HG03064 (cell line): ENCODE measurements at regions not wholly inside any gene's neighbourhood (a gene's known extent, or its start where the extent isn't known, plus 50 kb on each side); places are given as distances from the start of the nearest gene placed in this dataset.
A peak's percentile ranks its signal among the peaks of the same experiment; 100 is the strongest.

ENCODE experiments used
- ATAC-seq: cut with Tn5 transposase; IDR thresholded peaks from one replicate; pipeline ENCODE4 v1.9.1; 2021; ENCODE audit warnings: low read depth; ENCODE audit not compliant: unreplicated experiment

DNA sequence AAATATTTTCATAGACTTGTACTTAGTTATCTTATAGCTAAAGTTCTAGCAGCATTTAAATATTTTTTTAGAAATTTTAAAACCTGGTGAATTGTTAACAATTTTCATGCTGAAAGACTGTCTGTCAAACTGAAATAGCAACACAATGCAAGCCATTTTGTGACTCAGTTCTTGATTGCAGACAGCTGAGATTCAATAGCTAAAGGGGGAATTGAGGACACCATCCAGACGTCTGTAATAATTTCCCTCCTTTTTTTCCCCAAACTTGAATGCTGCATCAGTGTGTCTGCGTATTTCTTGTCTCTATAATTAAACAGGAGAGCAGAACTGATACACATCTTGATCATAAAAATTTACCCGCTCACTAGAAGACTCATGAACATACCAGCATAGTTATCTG, 468.3 kb downstream of the GBE1 start:
- no peak for ATAC-seq

DNA sequence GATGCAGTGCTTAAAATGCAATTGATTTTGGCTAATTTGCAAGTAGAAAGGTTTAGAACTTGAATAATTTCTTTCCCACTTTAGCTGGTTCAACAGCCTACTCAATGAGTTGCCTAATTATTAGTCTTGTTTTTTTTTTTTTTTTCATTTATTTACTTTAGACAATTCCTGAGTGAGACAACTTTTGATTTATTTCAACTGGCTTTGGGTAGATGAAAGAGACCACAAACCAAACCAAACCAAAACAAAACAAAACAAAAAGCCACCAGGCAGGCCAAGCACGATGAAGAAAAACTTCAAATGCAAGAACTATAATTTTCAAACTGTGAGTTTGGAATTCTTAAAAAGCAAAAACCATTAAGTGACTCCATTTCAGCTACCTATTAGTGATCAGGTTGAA, 469.9 kb downstream of the GBE1 start:
- no peak for ATAC-seq

DNA sequence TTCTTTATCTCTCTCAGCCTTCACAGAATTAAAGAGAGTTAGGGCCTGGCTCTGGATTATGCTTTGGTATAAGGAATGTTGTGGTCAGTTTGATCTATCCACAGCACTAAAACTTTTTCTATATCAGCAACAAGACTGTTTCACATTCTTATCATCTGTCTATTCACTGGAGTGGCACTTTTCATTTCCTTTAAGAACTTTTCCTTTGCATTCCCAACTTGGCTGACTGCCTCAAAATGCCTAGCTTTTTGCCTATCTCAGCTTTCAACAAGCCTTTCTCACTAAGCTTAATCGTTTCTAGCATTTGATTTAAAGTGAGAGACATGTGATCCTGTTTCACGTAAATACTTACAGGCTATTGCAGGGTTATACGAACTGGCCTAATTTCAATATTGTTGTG, 471.8 kb downstream of the GBE1 start:
- no peak for ATAC-seq

DNA sequence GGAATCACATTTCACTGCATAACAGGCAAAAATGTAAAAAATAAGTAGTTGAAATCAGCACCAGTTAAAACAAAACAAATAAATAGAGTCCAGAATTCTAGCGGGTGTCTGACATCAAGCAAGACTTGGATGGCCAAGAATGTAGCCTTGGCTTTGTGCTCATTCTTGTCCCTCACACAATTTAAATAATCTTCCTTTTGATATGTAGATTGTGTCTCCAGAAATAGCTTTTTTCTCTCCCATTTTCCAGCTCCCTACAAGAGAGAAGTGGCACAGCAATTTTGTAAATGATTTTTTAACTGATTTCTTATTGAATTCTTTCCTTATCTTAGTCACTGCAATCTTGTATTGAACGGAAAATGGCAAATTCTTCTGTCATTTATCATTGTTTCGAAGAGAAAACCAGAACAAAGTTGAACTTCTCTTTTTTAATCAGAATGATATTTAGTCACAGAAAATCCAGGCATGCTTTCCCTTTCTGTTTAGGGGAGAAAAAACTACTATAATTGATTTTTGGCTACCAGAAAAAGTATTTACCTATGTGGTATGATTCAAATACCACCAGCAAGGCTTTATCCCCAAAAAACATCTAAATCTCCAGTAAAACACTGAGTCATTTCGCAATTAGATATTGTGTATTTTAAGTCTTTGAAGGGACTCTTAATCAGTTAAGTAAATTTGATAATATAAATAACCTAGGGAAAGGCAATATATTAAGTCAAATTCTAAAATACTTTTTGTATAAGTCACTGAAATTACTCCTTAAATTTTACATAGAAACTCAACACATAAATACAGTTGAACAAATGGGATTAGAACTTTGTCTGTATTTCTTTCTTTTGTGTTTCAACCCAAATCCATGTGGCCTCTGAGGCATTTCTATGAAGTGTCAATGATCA, 481.7 kb downstream of the GBE1 start:
- no peak for ATAC-seq

DNA sequence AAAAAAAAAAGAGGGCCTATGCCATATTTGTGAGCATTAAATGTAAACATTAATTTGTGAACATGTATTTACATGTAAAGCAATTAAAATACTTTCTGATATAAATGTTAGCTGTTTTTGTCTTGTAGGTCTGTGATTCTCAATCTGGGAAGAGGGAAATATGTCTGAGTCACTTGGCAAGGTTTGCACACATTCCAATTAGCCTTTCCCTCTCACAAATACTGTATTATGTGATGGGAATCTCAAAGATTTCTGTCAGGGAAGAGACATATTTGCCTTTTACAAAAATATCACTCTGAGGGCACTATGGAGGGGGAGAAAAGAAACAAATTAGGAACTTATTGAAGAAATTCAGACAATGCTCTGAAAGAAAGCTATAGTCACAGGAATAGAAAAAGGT, 483.6 kb downstream of the GBE1 start:
- no peak for ATAC-seq

DNA sequence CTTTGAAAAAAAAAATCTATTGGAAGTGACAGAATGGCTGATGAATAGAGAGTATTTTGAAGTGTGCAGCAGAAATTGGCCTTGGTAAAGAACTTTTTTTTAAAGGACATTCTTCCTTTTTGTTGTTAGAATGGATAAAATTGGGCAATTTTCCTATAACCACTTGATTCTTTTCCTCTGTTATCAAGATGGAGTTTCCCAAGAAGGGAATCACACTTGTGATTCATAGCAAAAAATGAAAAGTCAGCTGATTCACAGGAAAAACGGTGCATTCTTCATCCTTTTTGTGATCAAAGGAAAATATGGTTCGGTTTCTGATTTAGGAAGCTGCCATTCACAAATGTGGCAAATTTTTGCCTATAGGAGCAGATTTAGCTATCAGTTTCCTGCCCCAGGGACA, 486.8 kb downstream of the GBE1 start:
- ATAC-seq, result no peak

DNA sequence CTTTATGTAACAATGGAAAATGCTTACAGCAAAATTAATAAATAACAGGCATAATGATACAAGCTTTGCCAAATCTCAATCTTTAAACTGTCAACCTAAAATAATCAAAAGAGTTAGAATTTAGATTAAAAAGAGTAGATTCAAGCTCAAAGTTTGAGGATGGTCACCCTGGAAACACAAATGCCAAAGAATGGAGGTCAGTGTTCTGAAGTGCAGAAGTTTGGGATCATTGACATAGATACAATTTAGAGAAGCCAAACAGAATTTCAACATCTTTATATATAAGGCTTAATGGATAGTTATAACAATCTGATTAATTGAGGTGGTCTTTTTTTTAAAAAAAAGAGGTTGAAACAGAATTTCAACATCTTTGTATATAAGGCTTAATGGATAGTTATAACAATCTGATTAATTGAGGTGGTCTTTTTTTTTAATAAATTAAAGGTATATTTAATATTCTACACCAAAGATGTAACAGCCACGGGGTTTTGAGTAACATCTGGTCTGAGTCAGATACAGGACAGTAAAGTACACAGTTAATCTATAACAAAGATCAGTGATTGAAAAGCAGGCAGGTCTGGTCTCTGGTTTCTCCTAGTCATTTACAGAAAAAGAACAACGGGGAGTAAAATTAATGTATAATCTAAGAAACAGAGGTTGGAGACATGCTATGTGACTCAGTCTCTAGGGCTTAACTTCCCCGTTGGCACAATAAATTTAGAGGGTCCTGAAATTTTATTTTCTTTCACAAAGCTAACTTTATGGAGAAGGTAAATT, 490.7 kb downstream of the GBE1 start:
- ATAC-seq, result peak; percentile 98

DNA sequence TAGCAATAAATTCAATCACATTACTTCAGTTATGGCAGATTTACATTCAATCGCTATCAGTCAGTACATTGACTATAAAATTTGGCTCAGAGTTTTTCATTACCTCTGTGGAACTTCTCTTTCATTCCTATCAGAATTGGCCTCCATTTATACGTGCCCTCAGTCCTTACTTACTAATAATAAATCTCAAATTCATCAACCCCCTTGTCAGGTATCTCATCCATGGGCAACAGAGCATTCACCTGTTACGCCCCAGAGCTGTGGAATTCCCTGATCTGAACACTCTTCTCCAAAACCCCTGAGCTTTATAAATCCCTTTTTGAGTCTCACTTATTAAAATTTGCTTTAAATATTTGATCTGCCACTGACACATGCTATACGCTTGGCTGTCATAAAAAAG, 492.9 kb downstream of the GBE1 start:
- no peak for ATAC-seq

DNA sequence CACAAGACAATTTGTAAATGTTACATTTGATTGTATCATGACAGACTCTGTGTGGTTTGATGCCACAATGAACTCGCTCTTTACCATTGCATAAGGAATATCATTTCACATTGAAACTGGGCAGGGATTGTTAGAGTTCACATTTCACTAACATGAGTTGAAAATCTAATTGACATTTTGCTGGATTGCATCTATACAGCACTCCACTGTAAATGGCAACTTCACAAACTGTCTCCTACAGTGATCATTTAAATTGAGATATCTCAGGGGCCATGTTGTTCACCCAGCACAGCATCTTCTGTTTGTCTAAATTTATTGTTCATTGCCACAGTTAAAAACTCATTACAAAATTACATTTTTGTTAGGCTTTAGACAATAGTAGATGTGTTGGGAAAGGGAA, 499.4 kb downstream of the GBE1 start:
- no peak for ATAC-seq

DNA sequence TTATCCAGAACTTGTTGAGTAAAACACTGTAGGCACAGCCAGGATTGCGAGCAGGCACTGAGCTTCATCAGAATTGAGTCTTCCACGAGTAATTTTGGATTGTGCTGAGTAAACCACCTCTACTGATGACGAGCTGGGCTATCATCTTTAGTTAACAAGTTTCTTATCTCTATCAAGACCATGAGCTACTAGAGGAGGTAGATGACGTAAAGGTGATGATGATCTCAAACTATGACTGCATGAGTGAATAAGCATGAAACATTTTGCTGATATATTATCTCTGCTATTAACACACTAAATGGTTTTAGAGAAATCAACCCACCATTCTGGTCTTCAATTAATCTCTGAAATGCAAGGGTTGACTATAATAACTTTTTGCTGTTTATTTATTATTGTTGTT, 506.0 kb downstream of the GBE1 start:
- ATAC-seq, result no peak

DNA sequence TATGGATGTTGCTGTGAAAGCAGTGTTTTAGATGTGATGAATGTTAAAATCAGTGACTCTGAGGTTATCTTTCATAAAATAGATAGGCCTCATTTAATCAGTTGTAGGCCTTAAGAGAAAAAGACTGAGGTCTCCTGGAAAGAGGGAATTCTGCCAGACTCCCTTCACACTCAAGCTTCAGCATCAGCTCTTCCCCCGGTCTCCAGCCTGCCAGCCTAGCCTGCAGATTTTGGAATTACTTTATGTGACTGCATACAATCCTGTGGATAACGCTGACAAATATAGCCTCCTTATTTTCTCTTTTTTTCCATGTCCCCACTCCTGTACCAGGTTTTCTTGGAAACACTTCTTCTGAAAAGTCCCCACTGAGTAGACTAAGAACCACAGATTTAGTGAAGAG, 510.3 kb downstream of the GBE1 start:
- ATAC-seq, result no peak

DNA sequence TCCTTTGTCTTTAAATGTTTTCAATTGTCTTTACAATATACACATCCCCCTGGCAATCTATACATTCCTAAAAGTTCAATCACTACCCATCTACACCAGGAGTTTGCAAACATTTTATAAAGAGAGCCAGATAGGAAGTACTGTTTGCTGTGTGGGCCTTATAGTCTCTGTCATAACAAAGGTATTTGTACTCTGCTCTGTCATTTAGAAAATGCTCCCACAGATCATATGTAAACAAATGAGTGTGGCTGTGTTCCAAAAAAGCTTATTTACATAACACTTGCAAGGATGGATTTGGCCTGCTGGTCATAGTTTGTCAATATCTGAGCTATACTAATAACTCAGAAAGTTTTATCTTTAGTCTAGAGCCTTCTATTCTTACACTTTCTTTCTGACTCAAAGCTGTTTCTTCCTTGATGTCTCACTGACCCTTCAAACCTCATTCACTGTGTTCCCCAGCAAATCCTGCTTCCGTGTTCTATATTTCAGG, 511.9 kb downstream of the GBE1 start:
- ATAC-seq, result no peak

DNA sequence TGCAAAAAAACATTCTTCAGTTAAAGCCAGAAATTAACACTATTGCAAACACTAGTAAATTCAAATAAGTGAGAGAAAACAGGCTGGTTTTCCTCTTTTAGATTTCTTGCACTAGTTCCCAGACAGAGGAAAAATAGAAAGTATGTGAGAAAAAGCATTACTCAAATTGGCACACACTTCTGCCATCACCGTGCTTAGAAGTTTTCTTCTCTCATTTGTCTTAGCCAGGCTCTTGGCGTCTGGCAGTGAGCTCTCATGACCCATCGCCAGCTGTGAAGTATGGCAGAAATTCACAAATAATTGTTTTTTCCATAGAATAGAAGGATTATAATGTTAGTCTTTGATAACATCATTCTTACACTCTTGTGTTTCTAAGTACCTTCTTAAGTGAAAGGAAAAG, 515.9 kb downstream of the GBE1 start:
- ATAC-seq, result no peak

DNA sequence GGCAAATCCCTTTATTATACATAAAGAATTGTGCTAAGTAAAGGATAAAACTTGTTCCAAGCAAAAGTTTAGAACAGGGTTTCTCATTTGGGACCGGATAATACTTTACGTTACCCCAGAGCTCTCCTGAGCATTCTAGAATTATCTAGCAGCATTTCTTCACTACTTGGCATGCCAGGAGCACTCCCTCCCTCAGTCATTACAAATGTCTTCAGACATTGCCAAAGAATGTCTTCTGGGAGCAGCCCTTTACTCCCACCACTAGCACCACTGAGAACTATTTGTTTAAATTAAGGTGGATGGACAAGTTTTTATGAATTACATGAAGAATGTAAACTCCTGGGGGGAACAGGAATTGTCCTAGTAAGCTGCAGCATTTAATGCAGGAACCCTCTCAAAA, 516.4 kb downstream of the GBE1 start:
- ATAC-seq, result no peak

DNA sequence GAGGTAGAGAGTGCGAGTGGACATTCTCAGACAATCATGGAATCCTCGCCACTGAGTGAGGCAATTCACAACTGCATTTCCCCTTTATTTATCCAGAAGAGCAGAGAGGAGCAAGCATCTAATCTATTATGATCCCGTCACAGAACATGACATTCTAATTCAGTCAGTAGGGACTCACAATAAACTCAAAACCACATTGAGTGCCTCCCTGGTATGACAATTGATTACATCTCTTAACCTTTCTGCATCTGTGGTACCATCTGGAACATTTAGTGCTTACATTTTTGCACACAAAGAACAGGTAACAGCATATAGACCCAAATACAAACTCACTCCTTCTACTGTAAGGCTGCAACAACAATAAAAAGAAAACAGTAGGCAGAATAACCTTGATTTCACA, 517.2 kb downstream of the GBE1 start:
- ATAC-seq, result no peak

DNA sequence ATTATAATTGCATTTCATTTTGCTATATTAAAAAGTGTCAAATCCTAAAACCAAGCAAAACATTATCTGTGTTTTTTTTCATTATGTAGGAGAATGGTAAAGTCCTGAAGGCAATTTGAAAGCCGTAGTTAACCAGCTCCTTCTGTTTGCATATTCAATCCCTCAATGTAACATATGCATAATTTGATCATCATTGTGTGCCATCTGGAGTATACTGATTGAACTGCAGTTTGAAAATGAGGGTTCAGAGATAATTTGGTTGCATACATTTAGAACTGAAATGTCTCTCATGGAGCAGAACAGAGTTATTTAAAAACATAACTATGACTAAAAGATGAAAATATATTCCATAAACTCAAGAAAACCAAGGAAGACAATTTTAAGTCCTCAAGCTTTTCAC, 518.6 kb downstream of the GBE1 start:
- no peak for ATAC-seq

DNA sequence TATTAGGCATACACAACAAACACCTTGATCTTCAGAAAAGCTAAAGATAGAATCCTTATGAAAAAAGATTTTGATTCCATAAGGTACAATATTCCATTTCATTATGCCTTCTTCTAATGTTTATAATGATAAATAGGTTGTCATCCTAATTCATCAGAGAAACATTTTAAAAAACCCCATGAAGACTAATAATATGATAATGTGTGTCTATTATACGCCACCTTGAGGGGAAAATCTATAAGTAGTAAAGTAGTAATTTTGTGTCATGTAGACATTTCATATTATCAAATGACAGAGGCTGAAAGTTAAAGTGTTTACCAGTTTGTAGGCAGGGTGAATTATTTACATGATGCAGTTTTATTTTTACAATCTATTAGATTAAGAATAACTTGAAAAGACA, 524.3 kb downstream of the GBE1 start:
- no peak for ATAC-seq

DNA sequence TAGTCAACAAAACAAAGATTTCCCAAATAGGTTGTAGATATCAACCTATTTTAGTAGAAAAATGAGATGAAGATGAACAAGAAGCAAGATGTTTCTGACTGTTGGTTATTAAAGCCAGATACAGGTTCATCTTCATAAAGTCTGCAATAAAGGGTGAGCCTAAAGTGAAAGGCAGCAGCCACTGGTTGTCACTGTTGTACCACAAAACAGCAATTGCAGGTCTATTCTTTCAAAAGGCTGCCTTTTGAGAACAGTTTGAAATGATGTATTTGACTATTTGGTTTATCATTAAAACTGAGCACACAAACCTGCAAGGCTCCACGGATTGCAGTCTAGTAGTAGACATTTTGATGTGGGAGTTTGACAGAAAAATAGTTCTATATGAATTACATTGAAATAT, 543.4 kb downstream of the GBE1 start:
- ATAC-seq, result no peak

DNA sequence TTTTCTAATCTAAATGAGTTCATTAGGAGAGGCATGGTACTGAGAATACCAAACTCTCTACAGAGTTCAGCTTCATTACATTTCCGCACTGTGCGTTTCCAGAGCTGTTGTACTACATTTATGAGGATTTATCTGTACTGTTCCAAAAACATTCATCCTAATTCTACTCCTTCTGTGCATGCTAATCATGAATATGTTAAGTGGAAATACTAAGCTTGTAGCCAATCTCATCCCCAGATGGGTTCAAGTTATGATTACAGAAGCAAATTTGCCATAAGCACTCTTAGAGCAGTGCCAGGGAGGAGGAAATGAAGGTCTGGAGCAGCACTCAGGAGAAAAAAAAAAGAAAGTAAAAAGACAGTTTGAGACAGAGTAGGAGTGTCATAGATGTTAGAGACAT, 544.3 kb downstream of the GBE1 start:
- no peak for ATAC-seq

DNA sequence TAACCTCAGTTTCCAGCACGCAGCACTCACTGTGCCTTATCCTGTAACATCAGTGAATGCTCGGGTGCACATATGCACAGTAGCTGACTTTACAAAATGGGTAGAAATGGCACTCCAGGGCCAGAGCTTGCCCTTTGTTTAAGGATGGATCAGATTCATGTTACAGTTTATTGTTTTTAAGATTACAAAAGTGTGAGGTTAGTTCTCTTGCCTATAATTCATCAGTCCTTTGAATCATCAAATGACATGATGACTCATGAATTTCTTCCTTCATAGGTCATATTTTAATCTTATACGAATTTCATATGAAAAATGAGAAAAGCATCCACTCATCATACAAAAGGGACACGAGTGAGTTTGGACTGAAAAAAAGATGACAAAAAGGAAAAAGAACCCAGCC, 545.3 kb downstream of the GBE1 start:
- ATAC-seq, result no peak

DNA sequence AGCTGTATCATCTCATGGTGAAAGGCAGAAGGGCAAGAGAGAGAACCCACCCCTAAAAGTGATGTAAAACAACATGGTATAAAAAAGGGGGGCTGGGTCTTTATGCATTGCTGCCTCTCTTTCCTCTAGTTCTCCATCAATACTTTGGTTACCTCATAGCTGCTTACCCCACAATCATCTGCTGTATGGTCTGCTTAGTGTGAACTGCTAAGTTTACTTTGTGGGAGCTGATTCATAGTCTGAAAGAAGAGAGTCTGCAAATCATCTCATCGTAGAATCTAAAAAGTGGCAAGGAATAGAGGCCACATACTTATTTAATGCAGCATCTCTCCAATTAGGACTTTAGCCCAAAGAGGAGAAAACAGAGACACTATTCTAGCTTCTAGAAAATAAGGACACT, 546.8 kb downstream of the GBE1 start:
- no peak for ATAC-seq

DNA sequence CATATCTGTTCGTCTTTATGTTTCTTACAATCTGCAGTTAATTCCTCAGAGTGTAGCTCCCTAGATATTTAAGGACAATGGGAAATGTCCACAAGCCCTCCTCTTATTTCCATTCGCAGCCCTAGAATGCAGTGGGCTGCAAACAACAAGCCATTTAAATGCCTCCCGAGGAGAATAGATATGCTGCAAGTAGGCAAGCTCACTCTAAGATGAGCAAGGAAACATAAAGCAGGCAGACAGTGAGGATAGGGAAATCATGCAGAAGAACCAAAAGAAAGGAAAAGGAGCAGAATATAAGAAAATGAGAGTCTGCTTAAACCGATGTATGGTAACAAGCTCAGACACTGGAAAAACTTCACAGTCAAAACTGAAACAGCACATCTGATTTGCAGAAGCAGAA, 561.9 kb downstream of the GBE1 start:
- ATAC-seq, result no peak
